Progenitor cell of endocrine pancreas (in vitro differentiated cells): ENCODE measurements at regions not wholly inside any gene's neighbourhood (a gene's known extent, or its start where the extent isn't known, plus 50 kb on each side); places are given as distances from the start of the nearest gene placed in this dataset.

Experiments used
- DNase-seq: peaks from one replicate; pipeline ENCODE4 v3.0.0; 2021; ENCODE audit warnings: low spot score; ENCODE audit not compliant: unreplicated experiment
- H3K27ac Mint-ChIP-seq: 2 replicates; pipeline ENCODE4 v1.8.0; 2021; ENCODE audit warnings: mild to moderate bottlenecking, moderate library complexity, mixed read lengths
- H3K27me3 Mint-ChIP-seq: 2 replicates; pipeline ENCODE4 v1.8.0; 2021; ENCODE audit warnings: mixed read lengths
- H3K36me3 Mint-ChIP-seq: 2 replicates; pipeline ENCODE4 v1.8.0; 2022; ENCODE audit warnings: mixed read lengths; ENCODE audit not compliant: insufficient read depth
- H3K4me1 Mint-ChIP-seq: 2 replicates; pipeline ENCODE4 v1.8.0; 2021; ENCODE audit warnings: low read depth, mixed read lengths
- H3K4me3 Mint-ChIP-seq: 2 replicates; pipeline ENCODE4 v1.8.0; 2021; ENCODE audit warnings: low read depth, mild to moderate bottlenecking, moderate library complexity, mixed read lengths
- H3K9me3 Mint-ChIP-seq: 2 replicates; pipeline ENCODE4 v1.8.0; 2021; ENCODE audit warnings: low read depth, mixed read lengths
- TF ChIP-seq, protein P1 (sequence below): fragments of 200-600 bp; sonication (generic); IDR thresholded peaks from one replicate; pipeline ENCODE4 v1.5.0; 2021; ENCODE audit warnings: antibody characterized with exemption, mild to moderate bottlenecking; ENCODE audit not compliant: unreplicated experiment

DNA sequence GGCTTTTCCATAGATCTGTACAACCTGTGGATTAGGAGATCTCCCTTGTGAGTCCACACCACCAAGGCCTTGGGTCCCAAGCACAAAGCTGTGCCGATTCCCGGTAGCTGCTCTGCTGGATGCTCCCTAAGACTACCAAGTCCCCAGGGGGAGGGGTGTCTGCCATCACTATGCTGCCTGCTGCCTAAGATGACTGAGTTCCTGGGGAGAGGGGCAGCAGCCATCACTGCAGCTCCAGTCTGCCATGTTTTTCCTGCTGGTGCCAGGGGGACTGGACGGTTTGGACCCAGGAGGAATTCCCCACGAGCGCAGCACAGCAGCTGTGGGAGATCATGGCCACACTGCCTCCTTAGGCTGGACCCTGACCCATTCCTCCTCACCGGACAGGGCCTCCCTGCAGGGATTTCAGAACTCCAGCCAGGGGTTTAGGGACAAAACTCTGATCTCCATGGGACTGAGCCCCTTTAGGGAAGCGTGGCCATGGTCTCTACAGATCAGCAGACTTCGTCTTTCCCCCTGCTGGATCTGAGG lies 1049.8 kb downstream of the SORCS1 start:
- no peaks in the 10 kb centered on the region for H3K27me3 Mint-ChIP-seq
- H3K4me3 Mint-ChIP-seq = no peak overlapping the region
- no peak for DNase-seq

DNA sequence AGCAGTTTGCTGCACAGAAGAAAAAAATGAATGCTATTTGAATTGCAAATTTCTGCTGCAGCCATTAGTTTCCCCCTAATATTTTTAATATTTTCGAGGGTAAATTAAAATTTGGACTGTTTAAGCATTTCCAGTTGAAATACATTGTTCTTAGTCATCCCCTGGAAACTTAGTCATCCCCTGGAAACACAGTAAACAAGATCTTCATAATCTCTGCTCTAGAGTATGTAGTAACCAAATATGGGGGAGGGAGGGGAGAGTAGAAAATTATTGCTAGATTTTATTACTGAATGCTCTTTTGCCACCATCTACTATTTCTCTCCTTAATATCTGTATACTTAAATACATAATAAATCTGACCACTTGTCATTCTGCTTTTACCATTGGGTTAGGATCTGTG lies 1053.3 kb downstream of the SORCS1 start:
- DNase-seq = no peak
- no peak overlapping the region for H3K27ac Mint-ChIP-seq
- TF ChIP-seq, protein P1, sequence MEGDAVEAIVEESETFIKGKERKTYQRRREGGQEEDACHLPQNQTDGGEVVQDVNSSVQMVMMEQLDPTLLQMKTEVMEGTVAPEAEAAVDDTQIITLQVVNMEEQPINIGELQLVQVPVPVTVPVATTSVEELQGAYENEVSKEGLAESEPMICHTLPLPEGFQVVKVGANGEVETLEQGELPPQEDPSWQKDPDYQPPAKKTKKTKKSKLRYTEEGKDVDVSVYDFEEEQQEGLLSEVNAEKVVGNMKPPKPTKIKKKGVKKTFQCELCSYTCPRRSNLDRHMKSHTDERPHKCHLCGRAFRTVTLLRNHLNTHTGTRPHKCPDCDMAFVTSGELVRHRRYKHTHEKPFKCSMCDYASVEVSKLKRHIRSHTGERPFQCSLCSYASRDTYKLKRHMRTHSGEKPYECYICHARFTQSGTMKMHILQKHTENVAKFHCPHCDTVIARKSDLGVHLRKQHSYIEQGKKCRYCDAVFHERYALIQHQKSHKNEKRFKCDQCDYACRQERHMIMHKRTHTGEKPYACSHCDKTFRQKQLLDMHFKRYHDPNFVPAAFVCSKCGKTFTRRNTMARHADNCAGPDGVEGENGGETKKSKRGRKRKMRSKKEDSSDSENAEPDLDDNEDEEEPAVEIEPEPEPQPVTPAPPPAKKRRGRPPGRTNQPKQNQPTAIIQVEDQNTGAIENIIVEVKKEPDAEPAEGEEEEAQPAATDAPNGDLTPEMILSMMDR = no peak
- peaks cover 1% of the 10 kb centered on the region for H3K4me1 Mint-ChIP-seq
- H3K36me3 Mint-ChIP-seq = no peaks in the 10 kb centered on the region
- peaks cover 7% of the 10 kb centered on the region for H3K9me3 Mint-ChIP-seq
- H3K27me3 Mint-ChIP-seq = no peaks in the 10 kb centered on the region
- H3K4me3 Mint-ChIP-seq = no peak overlapping the region

More for the DNA sequence above, 1049.8 kb downstream of the SORCS1 start:
- Mint-ChIP-seq H3K4me1 (peaks cover 1% of the 10 kb centered on the region), H3K36me3 (peaks cover 3% of the 10 kb centered on the region), H3K9me3 (peaks cover 38% of the 10 kb centered on the region), H3K27ac (no peak overlapping the region)
- TF ChIP-seq, protein P1 = no peak

DNA sequence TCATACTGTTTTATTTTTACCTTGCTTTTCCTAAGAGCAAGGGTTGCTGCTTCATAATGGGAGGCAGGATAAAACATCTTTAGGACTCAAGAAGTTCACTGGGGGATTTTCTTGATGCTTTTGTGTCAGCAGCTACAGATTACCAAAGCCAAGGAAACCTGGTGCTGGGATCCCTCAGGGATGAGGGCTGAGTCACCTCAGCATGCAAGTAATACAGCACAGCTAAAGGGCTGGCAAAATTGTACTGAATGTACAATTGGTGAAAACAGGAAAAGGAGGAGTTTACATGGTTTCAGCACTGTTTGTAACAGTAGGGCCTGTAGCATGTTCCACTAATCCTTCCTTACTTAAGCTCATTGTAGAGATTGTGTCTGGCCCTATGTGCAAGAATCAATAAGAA lies 1056.8 kb downstream of the SORCS1 start:
- no peak for DNase-seq
- Mint-ChIP-seq H3K4me1 (peaks cover 1% of the 10 kb centered on the region), H3K36me3 (no peaks in the 10 kb centered on the region), H3K27ac (no peak overlapping the region), H3K4me3 (no peak overlapping the region), H3K9me3 (no peaks in the 10 kb centered on the region), H3K27me3 (no peaks in the 10 kb centered on the region)
- TF ChIP-seq, protein P1 = no peak

DNA sequence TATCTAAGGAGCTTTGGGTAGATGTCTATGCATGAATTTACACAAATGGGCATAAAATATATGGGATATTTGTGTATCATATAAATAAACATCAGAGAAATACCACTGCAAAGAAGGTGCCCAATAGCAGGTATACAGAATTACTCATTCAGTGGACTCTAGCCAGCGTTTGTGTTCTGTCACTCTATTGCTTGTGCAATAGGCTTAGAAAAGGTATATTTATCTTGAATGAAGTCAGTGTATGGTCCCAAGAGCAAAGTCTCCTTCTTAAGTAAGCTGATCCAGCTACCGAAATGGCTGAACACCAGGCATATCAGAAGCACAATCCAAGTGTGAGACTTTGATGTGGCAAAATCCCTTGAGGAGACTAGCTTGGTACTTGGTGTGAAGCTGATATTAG lies 1058.4 kb downstream of the SORCS1 start:
- no peaks in the 10 kb centered on the region for H3K27me3 Mint-ChIP-seq
- H3K4me1 Mint-ChIP-seq = peaks cover 1% of the 10 kb centered on the region
- no peaks in the 10 kb centered on the region for H3K9me3 Mint-ChIP-seq
- H3K4me3 Mint-ChIP-seq = no peak overlapping the region
- H3K36me3 Mint-ChIP-seq = no peaks in the 10 kb centered on the region
- TF ChIP-seq, protein P1 = no peak
- H3K27ac Mint-ChIP-seq = no peak overlapping the region
- no peak for DNase-seq

DNA sequence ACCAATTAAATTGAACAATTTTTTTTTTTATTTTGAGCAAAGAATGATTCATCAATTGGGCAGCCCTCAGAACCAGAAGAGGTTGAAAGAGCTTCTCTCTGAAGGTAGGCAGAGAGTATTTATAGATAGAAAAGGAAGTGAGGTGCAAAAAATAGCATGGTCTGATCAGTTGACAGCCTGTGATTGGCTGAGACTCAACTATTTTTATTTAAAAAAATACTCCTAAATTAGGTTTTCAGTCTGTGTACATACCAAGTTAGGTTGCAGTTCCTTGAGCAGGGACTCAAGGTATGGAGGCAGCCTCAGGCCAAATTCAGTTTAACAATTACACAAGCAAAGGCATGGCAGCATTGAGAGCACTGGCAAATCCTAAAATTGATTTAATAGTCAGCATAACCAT lies 1074.7 kb downstream of the SORCS1 start:
- Mint-ChIP-seq H3K4me3 (no peak overlapping the region), H3K4me1 (no peaks in the 10 kb centered on the region), H3K9me3 (peaks cover 4% of the 10 kb centered on the region), H3K27ac (no peak overlapping the region), H3K36me3 (no peaks in the 10 kb centered on the region), H3K27me3 (no peaks in the 10 kb centered on the region)
- TF ChIP-seq, protein P1 = no peak
- no peak for DNase-seq
